ENCODE measurements at regions not wholly inside any gene's neighbourhood (a gene's known extent, or its start where the extent isn't known, plus 50 kb on each side); places are given as distances from the start of the nearest gene placed in this dataset.

DNA sequence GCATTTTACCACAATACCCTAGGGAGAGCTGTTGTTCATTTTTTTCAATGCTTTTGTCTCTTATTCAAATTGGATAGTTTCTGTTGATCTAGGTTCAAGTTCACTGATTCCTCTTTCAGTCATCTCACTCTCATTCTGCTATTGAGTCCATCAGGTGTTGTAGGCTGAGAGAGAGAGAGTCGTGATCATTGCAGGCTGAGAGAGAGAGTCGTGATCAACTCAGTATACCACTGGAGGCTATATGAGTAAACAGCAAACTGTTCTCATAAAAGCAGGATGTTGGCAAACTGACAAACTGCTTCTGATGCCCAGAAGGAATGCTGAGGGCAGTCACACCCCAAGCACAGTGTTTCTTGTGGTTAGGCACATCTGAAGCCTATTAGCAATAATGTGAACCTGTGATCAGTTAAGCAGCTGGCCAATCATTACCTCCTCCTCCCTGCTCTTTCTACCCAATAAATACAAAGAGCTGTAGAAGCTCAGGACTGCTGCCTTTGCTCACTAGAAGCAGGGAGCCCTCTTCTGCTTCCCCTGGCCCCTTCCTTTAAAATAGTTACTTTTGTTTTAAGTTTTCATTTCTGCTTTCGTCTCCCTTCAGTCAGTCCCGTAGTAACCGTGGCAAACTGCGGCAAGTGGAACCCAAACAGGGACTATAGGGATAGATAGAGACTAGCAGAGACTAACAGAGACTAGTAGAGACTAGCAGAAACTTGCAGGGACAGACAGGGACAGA is 476.1 kb upstream of the ACO1 start:
- ChIA-PET POLR2A (no interaction called here), CTCF (no interaction called here), RAD21 (ENCODE audit: low non-redundant PET in 1 of 2, low total read pairs in 2 of 2, uncharacterized antibody in 2 of 2, unreplicated experiment in 2 of 2) (interaction anchor here in 1 of 2 experiments (0.7 kb wide), 1 partner anchor 66 kb away, joined by 3 read pairs; no protein-coding TSS in a partner anchor)
- peak; percentile 47 for ATAC-seq
- intact Hi-C loops (cut with micrococcal nuclease), result no loop called here
- no peak for TF ChIP-seq ZNF274 (IDR thresholded peaks at IDR 0.05; ENCODE audit: low read depth, low read length)
- TF ChIP-seq TCF7L2 (IDR thresholded peaks at IDR 0.05; ENCODE audit: borderline replicate concordance, extremely low read depth, insufficient read depth, insufficient read length), result peak; percentile 71
- TF ChIP-seq JUND (IDR thresholded peaks at IDR 0.05), result 0 out of 2 replicates have a peak, but pooled peaks have one; percentile 28
- peak; percentile 45; the same call in 1 of the 2 replicates for TF ChIP-seq CBX3 (IDR thresholded peaks at IDR 0.05; ENCODE audit: low read depth)
- TF ChIP-seq, protein P1, sequence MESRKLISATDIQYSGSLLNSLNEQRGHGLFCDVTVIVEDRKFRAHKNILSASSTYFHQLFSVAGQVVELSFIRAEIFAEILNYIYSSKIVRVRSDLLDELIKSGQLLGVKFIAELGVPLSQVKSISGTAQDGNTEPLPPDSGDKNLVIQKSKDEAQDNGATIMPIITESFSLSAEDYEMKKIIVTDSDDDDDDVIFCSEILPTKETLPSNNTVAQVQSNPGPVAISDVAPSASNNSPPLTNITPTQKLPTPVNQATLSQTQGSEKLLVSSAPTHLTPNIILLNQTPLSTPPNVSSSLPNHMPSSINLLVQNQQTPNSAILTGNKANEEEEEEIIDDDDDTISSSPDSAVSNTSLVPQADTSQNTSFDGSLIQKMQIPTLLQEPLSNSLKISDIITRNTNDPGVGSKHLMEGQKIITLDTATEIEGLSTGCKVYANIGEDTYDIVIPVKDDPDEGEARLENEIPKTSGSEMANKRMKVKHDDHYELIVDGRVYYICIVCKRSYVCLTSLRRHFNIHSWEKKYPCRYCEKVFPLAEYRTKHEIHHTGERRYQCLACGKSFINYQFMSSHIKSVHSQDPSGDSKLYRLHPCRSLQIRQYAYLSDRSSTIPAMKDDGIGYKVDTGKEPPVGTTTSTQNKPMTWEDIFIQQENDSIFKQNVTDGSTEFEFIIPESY (IDR thresholded peaks at IDR 0.05; ENCODE audit: extremely low read depth, insufficient replicate concordance, low read length), result no peak
- peak; percentile 41 for TF ChIP-seq SP1 (IDR thresholded peaks at IDR 0.05; ENCODE audit: low read depth)
- no peak for TF ChIP-seq EZH2 (IDR thresholded peaks at IDR 0.05)
- TF ChIP-seq, protein P2, sequence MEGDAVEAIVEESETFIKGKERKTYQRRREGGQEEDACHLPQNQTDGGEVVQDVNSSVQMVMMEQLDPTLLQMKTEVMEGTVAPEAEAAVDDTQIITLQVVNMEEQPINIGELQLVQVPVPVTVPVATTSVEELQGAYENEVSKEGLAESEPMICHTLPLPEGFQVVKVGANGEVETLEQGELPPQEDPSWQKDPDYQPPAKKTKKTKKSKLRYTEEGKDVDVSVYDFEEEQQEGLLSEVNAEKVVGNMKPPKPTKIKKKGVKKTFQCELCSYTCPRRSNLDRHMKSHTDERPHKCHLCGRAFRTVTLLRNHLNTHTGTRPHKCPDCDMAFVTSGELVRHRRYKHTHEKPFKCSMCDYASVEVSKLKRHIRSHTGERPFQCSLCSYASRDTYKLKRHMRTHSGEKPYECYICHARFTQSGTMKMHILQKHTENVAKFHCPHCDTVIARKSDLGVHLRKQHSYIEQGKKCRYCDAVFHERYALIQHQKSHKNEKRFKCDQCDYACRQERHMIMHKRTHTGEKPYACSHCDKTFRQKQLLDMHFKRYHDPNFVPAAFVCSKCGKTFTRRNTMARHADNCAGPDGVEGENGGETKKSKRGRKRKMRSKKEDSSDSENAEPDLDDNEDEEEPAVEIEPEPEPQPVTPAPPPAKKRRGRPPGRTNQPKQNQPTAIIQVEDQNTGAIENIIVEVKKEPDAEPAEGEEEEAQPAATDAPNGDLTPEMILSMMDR (IDR thresholded peaks at IDR 0.05 in 2 of 3, conservative IDR thresholded peaks at IDR 0.05 in 1 of 3; ENCODE audit: borderline replicate concordance in 1 of 3, insufficient read depth in 1 of 3, low read depth in 2 of 3, low read length in 2 of 3), result no peak
- Histone ChIP-seq H3K9ac (ENCODE audit: low read length) (no peak overlapping the region), H3K9me2 (ENCODE audit: insufficient read depth) (no peaks in the 10 kb centered on the region), H2AFZ (ENCODE audit: low read depth, low read length, poor library complexity, severe bottlenecking) (no peak overlapping the region), H3K27ac (ENCODE audit: low read depth, low read length) (no peak overlapping the region), H3K27me3 (ENCODE audit: insufficient read depth, low read length) (no peaks in the 10 kb centered on the region), H3K9me3 (ENCODE audit: control insufficient read depth in 1 of 2, insufficient read depth in 1 of 2, low read depth in 1 of 2, low read length in 2 of 2) (no peaks in the 10 kb centered on the region), H3K4me1 (ENCODE audit: control insufficient read depth in 1 of 2, insufficient read depth in 2 of 2, low read length in 2 of 2) (peaks cover 12 to 20% of the 10 kb centered on the region in 2 experiments), H3K4me2 (ENCODE audit: low read length) (peak overlapping the region; percentile 34), H3K79me2 (ENCODE audit: insufficient read depth, low read length) (peaks cover 18% of the 10 kb centered on the region), H3K4me3 (replicated peaks in 1 of 2; ENCODE audit: low read depth in 1 of 2, low read length in 2 of 2) (no peak overlapping the region), H3K36me3 (ENCODE audit: control insufficient read depth in 1 of 2, insufficient read depth in 2 of 2, low read length in 2 of 2) (no peaks in the 10 kb centered on the region), H4K20me1 (ENCODE audit: insufficient read depth) (no peaks in the 10 kb centered on the region)
- peak; percentile 63 for DNase-seq (ENCODE audit: low read depth, low spot score)
- BruUV-seq (replicated peaks), result no TSS peak
